ENCODE measurements at regions not wholly inside any gene's neighbourhood (a gene's known extent, or its start where the extent isn't known, plus 50 kb on each side); places are given as distances from the start of the nearest gene placed in this dataset.

DNA sequence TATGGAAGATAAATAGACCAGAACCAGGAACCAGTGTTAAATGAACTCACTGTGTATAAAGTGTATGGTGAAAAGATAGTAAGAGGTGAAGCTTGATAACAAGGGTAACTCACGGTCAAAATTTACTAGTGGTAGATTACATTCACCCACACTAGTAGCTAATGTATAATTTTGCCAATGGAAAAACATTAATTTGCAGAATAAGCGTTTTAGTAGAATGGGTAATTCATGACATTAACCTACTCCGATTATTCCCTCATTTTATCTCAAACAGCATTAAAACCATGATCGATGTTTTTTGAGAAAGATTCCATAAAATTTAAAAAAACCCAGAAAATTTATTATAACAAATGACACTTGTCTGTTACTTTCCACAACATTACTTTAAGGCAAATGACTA, 57.7 kb upstream of the PPP1R3A start:
- no peak for DNase-seq (ENCODE audit: low read depth, low spot score)

DNA sequence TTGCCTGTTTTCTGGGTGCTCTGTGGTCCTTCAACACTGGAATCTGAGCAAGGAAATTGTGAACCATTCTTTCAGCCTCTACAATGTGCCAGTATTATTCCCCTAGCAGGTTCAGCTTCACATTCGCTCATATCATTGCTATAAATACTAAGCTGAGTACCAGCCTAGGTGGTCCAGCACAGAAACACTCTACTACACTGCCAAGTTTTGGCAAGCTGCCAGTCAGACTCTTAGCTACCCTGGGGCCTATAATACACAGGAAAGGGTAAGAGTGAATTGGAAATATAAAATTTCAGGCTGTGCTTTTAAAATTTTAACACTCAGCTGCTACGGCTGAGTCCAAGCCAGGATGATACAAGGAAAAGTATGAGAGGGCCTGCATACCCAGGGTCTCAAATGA, 49.9 kb upstream of the PPP1R3A start:
- no peak for DNase-seq (ENCODE audit: low read depth, low spot score)
